DMS153 treated with DMSO at 0.1 percent for 48 hours (cell line): ENCODE measurements at regions not wholly inside any gene's neighbourhood (a gene's known extent, or its start where the extent isn't known, plus 50 kb on each side); places are given as distances from the start of the nearest gene placed in this dataset.
"Not testable (repeated sequence)": the region's sequence is repeated elsewhere in the genome, so short reads cannot be mapped to it uniquely, and the experiment has no call there.

ENCODE experiments used
- DNase-seq: peaks from one replicate; lab custom pipeline; 2025; ENCODE audit not compliant: unreplicated experiment; lab: John Stamatoyannopoulos, UW

DNA sequence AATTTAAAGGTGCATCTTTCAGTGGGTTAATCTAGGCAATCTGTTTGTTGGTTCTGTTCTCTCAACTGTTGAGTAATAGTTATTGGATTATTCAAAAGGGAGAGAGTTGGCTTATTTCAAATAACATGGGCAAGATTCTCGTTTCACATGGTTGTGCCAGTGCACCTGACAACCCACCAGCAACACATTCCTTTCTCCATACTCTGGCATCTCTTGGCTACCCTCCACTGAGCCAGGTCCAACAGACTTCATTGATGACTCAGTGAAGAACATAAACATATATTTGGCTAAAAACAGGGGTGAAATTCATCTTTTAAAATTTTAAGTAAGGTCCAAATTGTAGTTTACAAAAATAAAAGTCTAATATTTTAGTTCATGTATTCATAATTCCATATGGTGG lies 967.2 kb downstream of the RPA4 start:
- DNase-seq: no peak

DNA sequence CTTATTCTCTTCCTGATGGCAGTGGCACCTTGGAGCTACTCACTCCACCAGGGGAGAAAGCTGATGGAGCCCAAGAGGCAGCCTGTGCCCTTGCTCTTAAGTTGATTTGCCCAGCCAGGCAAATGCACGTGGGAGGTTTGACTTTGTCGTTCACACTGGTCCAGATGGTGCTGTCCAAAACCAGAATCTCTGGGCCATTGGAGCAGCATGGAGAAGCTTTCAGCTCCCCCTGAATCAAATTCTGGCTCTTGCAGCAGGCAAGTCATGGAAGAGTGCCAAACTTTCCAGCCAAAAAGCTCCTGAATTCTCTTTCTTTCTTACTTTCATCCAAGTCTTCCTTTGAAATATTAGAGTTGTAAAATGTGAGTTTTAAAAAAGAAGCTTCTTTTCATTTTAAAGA lies 970.4 kb downstream of the RPA4 start:
- no peak for DNase-seq

DNA sequence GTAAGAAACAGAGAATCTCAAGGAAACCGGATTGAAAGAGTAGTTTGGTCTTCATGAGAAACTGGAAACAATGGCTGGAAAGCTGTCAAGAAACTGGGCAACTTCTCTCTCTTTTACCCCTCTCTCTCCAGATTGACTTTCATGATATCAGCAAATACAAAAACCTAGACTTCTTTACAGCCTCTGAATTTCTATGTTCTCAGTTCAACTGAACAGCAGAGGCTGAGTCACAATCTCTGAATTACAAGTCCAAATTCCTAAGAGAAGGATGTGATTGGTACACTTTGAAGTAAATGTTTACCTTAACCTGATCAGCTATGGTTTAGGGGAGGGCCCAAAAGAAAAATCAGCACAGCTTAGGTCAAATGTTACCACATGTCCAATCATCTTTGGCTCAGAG lies 974.9 kb downstream of the RPA4 start:
- DNase-seq: no peak

DNA sequence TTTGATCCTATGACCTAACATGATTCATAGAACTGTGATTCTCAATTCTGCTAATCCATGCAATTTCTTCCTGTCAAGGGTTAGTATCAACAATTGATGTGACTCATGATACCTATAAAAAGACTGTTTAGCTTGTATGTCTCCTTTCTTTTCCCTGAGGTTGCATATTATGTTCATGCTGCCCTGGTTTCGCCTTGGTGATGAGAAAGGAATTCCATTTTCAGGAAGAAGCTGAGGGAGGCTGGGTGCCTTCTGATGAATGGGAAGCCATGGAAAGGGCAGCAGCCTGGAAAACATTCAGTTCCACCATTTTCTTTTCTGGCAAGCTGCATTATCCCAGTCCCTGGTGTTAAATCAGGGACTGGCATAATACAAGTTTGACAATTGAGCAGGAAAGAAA lies 976.5 kb downstream of the RPA4 start:
- no peak for DNase-seq

DNA sequence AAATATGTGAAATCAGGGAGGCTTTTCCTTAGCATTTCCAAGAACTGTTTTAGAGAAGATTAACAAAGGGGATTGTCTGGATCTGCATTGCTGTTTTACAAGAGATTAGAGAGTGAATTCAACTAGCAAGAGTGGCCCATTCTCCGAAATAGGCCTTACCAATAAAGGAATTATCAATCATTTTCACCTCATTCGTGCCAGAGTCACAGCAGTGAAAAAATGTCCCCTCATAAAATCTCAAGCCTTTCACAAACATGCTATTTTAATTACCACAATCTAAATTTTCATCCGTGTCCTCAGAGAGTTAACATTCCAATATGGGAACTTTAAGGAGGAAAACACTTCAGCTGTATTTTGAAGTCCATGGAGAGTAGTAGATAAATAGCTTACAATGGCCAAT lies 979.6 kb downstream of the RPA4 start:
- no peak for DNase-seq

DNA sequence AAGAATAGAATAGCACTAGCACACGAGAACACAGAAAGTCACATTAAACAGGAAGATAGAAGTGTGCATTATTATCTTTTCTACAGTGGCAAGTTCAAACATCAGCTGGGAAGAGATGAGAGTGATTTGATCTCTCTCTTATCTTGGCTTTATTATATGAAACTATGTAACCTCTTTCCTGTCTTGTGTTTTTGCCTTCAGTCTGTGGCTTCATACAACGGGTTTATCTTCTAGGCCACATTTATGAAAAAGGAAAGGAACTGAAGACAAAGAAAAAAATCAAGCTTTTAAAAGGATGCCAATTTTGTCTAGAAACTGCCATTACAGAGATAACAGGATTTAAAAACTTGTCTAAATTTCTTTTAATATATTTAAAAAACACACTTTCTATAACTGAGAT lies 983.6 kb downstream of the RPA4 start:
- no peak for DNase-seq

DNA sequence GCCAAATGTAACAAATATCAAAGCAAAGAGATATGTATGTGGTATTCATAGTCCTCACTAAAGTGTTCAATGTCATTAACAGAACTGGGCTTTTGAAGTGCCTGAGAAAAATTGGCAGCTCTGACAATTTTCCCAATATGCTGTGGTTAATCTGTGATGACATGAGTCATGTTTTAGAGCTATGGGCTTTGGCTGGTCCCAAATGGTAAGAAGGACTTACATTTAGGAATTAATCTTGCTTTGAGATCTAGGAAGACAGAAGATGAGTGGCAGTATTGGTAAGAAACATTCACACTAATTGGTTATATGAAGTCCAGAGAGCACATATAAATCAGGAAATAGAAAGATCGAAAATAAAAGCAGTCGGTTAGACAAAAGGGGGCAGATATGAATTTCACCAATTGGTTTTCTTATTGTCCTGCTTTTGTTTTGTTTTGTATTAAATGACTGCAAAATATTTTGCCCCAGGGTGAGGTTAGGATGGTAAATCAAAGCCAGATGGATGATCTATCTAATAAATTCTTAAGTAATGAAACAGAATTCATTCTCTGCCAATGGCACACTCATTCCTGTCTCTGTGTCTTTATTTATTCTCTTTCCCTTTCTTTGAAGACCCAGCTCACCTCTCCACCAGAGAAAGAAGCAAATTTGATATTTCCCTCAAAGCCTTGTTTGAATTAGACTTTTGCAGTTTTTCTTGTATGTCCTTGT lies 993.1 kb downstream of the RPA4 start:
- DNase-seq: no peak

DNA sequence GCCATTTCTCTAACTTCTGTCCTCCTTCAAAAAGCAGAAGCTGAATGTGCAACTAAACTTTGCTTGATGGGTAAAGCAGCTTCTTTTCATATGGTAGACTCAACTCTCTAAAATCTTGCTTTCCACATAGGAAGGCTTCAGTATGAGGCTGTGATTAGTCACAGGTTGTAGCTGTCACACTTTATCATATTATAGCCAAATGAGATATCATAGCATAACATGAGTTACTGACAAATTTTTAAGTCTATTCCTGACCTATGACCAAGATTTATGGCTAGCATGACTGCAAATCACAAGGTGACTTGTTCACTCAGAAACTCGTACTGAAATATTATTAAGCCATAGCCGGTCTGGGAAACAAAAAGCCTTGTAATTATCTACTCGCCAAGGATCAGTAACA lies 998.6 kb downstream of the RPA4 start:
- no peak for DNase-seq

DNA sequence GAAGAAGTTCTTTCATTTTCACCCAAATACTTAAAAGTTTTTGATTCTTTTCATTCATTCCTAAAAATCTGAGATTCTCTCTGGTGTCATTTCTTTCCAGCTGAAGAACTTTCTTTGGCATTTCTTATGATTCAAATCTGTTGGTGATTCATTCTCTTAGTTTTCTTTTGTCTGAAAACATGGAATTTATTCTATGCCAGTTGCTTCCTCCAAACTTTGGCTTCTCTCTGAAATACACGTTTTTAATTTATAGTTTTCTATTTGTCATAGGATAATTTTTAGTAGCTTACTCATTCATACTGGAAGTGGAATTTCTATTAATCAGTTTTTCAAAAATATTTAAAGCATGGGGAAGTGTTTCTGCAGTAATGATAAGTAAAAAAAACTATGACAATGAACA lies 1012.0 kb downstream of the RPA4 start:
- no peak for DNase-seq

DNA sequence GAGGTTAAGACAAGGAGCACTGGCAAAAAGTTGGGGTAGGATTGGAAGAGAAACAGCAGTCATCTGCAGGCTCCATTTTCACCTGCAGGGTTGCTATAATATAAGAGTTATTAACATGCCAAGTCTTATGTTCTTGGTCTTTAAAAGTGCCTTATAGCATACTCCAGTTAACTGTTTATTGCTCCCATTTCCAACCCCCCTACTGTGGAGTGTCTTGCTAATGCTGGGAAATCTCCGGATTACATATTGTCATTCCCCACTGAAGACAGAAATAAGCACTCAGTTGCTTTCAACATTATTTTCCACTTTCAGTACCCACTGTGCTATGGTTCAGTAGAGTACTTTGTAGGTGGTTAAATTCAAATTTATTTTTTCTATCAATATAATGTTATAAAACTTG lies 1014.3 kb downstream of the RPA4 start:
- DNase-seq: no peak

DNA sequence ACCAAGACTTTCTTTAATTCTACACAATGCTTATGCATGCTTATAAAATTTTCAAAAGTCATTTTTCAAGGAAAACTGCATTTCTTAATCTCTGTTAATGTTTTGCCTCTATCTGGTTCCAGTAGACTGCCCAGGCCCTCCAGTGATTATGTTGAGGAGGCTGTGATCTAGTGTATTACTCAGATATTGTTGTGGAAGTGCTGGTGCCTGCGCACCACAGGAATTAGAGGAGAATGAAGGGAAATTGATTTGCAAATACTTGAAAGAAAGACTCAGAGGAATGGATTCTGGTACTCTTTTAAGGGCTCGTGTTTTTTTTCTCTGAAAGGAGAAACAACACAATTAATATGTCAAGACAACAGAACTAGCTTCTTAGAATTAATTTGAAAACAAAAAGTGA lies 1015.1 kb downstream of the RPA4 start:
- no peak for DNase-seq

DNA sequence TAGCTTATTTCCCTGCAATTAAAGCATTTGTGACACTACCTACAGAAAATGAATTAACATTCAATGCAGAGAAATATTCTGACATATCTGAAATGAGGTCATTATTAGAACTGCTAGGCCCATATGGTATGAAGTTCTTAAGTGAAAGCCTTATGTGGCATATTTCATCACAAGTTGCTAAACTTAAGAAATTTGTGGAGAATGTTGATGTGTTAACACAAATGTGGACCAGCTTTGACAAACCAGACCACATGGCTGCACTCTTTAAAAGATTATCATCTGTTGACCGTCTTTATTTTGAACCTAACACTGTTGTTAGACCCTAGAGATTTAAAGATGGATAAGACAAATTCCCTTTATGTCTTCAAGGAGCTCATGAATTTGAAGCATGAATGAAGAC lies 1024.1 kb downstream of the RPA4 start:
- DNase-seq: no peak

DNA sequence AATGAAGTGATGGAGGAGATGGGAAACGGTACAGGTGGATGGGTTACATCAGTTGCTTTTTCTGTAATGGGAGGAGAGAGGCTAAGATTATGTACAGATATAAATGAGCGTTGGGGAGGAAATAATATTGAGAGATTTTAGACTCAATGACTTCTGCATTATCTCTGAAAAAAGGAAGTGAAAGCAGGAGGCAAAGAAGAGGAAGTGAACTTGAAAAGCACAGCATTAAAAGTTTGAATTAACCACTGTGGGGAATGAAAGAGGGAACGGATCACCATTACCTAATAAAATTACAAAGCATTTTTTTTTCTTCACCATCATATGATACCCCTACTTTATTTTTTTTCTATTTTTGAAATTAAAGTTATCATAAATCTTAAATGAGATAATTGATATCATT lies 1025.5 kb downstream of the RPA4 start:
- DNase-seq: no peak

DNA sequence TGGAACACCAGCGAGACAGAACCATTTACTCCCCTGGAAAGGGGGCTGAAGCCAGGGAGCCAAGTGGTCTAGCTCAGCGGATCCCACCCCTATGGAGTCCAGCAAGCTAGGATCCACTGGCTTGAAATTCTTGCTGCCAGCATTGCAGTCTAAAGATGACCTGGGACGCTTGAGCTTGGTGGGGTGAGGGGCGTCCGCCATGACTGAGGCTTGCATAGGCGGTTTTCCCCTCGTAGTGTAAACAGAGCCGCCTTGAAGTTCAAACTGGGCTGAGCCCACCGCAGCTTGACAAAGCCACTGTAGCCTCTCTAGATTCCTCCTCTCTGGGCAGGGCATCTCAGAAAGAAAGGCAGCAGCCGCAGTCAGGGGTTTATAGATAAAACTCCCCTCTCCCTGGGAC lies 1031.7 kb downstream of the RPA4 start:
- not testable (repeated sequence) for DNase-seq

DNA sequence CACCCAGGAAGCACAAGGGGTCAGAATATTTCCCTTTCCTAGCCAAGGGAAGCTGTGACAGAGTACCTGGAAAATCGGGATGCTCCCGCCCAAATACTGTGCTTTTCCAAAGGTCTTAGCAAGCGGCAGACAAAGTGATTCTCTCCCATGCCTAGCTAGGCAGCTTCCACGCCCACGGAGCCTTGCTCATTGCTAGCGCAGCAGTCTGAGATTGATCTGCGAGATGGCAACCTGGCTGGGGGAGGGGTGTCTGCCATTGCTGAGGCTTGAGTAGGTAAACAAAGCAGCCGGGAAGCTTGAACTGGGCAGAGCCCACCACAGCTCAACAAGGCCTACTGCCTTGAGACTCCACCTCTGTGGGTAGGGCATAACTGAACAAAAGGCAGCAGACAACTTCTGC lies 1037.5 kb downstream of the RPA4 start:
- DNase-seq: not testable (repeated sequence)

DNA sequence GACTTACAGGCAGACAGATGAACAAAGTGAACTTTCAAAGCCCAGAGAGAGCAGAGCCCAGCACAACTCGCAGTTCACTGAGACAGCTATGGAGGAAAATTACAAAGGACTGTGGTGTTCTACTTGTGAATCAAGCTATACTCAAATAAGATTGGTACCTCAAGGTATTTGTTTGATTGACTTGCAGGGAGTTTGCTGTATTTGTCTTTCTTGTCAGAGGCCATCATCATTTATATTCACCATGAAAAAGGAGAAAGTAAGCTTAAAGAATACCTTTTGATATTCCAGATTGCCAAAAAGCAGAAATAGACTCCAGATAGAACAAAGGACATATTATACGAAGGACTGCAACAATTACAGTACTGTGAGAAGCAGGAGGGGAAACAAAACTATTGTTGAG lies 1047.9 kb downstream of the RPA4 start:
- DNase-seq: no peak

DNA sequence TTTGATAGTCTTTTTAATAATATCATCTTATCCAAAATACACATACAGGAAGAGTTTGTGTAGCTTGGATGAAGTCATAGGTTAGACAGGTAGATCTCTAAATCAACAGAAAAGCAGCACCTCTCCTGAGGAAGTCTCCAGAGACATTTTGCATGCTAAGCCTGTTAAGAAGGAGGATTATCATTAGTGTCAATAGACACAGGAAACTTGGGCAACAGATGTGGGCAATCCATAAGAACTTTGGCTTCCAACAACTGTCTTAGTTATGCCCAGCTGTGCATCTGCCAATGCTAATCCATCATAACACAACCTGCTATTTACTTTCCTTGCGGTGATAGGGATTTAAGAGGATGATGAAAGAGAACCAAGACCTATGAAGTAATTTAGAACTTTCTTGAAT lies 1052.6 kb downstream of the RPA4 start:
- no peak for DNase-seq

DNA sequence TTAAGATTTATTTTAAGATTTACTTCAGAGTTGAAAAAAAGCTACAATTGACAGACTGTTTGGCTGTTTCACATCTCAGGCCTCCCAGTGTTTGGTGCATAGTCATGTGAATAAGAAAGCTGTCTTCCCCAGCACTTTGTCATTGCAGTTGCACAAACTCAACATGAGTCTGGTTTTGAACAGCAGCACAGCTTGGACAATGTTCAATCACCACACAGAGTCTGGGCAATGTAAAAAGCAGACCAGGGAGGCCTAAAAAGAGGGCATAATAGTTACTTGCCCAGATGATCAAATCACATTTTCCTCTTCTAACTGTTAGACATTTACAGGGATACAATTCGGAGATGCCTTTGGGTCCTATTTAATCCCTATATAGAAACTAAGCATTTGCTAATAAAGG lies 1055.0 kb downstream of the RPA4 start:
- DNase-seq: no peak

DNA sequence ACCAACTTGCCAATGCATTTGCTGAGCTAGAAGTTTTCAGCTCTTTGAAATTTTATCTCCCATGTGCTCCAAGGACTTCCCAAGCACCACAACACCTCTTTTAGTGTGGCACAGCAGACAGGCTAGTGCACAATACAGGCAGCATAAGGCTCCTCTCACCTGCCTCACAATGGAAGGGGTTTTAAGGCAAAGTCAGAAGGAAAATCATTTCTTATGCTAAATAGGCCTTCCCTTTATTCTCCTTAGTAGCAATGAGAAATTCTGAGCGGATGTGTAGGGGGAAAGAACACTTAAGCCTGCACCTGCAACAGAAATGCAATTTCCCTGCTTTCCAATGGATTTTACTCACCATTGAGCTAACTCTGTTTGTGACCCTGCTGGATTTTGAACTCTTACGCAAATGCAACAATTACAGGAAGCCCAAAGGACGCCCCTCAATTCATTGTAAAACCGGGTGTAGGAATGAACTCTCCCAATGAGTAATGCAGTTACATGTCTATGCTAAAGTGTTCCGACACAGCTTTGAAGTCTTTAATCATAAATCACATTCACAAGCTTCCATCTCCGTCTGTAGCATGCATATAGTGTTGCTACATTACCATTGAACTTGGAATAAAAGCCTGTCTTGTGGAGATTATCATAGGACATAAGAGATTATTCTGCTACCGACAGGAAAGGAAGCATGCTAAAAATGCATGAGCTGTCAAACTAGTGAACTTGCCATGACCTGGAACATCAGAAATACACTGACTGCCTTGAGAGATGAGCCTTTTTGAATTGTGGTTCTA lies 1084.9 kb downstream of the RPA4 start:
- DNase-seq: no peak

DNA sequence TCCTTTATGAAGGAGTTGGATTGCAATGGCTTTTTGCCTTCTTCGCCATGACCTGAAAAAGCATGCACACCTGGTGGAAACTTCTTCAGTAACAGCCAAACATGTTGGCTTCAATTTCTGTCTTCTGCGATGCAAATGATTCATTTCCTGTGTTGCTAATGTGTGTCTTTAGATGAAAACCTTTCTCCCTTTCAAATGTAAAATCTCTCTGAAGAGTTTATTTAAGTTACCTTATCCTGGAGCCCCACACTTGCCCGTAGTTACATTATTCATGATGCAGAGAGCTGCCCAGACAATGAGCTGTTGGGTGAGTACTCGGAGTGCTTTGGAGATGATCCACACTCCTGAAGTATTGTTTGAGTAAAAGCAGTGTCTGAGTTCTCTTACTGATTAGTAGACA lies 1100.9 kb downstream of the RPA4 start:
- DNase-seq: no peak

DNA sequence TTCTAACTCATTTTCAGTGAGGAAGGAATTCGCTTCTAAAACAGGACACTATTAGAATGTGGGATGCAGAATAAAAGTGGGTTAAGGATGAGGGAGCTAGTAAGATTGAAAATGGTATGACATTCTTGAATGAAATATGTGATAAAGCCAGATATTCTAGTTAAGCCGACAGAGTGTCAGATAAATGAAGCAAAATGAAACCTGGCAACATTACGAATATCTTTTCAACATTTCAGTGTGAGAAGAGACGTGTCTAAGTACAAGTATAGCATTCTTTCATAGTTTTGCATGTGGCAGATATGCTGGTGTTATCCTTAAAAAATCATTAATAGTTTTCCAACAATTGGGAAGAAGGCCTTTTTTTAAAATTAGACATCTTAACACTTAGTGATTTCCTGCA lies 1101.4 kb downstream of the RPA4 start:
- DNase-seq: no peak

DNA sequence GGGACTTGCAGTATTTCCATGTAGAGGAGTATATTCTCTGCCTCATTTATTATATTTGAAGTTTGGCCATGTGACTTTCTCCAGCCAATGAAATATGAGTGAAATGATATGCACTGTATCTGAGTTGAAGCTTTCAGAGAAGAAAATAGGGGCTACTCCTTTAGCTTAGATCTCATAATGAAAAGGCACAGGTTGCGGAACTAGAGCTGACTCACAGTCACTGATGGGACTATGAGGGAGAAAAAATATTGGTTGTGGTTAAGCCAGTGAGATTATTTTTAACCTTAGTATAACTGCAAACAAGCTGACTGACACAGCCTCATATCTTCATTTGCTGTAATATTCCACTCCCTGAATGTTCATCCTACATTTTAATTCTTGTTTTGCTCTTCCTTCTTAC lies 1104.3 kb downstream of the RPA4 start:
- DNase-seq: no peak

DNA sequence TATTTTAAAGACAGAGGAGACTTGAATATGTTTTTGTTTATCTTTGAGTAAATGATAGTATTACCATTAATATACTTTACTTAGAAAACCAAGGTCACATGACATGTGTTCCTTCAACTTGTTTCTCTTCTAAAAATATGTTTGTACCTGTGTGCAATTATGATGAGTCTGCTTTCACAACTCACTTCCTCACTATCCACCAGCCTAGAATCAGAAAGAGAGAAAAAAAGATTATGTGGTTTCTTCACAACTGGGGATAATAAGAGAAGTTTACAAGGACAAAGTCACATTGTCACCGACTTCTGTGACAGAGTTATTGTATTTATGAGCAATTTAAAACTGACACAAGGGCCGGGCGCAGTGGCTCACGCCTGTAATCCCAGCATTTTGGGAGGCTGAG lies 1112.1 kb downstream of the RPA4 start:
- DNase-seq: no peak
